ENCODE measurements at regions not wholly inside any gene's neighbourhood (a gene's known extent, or its start where the extent isn't known, plus 50 kb on each side); places are given as distances from the start of the nearest gene placed in this dataset.
A peak's percentile ranks its signal among the peaks of the same experiment; 100 is the strongest.

GRCh38 chr20:40257763-40258162 lies 431.3 kb downstream of the MAFB start:
- in situ Hi-C loops (cut with HindIII; ENCODE audit: low pct_unique_long_range_greater_than_20kb, low sequenced_read_pairs): no loop called here
- no peak for DNase-seq (ENCODE audit: low read depth, low spot score)

GRCh38 chr20:40255365-40255764 lies 433.7 kb downstream of the MAFB start:
- in situ Hi-C loops (cut with HindIII; ENCODE audit: low pct_unique_long_range_greater_than_20kb, low sequenced_read_pairs): no loop called here
- DNase-seq (ENCODE audit: low read depth, low spot score): peak; percentile 27

GRCh38 chr20:40254023-40254772 lies 434.8 kb downstream of the MAFB start:
- in situ Hi-C loops (cut with HindIII; ENCODE audit: low pct_unique_long_range_greater_than_20kb, low sequenced_read_pairs): no loop called here
- DNase-seq (ENCODE audit: low read depth, low spot score): no peak

DNA sequence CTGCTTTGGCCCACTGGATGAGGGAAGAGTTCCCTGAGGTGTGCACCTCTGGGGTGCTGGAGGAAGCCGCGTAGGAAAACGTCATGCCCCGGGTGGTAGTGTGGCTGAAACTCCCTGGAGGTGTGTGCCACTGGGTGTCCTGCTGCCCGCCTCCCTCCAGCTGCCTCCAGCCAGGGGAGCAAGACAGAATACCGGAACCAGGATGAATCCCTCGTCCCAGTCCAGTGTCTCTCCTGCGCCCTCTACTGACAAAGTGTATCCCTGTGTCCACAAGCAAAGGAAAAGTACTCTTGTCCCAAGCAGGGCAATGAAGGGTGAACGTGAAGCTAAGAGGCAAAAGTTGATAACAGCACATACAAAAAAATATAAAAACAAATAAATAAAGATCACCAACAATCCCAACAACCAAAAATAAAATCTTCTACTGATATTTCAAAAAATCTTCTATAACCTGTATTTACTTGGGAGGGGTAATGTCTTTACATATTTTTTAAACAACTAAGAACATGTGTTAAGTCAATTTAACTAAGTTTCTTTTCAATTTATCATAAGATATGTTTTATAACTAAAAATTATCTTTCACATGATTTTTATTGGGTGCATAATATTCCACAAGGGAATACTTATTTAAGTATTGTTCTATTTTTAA lies 437.6 kb downstream of the MAFB start:
- in situ Hi-C loops (cut with HindIII; ENCODE audit: low pct_unique_long_range_greater_than_20kb, low sequenced_read_pairs): no loop called here
- DNase-seq (ENCODE audit: low read depth, low spot score): peak; percentile 92

DNA sequence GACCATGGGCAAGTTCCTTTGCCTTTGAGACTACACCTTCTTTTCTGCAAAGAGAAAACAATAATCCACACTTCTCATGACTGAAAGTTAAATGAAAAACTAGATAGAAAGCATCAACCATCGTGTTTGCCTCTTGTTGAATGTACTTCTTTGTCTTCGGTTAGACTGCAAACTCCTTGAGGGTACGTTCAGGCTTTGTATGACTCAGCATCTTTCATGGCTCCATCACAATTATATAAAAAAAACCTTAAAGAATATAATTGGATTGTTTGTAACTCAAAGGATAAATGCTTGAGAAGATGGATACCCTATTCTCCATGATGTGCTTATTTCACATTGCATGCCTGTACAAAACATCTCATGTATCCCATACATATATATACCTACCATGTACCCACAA lies 439.2 kb downstream of the MAFB start:
- no peak for DNase-seq (ENCODE audit: low read depth, low spot score)
- in situ Hi-C loops (cut with HindIII; ENCODE audit: low pct_unique_long_range_greater_than_20kb, low sequenced_read_pairs): no loop called here

DNA sequence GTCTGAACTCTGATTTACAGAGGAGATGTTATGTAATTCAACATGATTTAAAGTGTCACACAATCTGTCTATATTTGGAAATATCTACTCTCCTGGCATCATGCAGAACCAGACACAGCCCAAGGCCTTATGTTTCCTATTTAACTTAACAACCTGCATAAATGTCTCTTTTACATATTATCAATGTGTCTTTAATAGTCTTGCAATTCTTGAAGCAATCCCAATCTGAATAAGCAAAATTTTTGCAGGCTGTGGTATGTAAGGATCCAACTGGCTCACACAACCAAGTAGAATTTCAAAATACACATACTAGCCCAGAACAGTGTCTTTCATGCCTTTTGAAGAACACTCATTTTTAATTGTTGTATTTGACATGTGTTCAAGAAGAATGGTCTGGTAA lies 443.2 kb downstream of the MAFB start:
- in situ Hi-C loops (cut with HindIII; ENCODE audit: low pct_unique_long_range_greater_than_20kb, low sequenced_read_pairs): no loop called here

DNA sequence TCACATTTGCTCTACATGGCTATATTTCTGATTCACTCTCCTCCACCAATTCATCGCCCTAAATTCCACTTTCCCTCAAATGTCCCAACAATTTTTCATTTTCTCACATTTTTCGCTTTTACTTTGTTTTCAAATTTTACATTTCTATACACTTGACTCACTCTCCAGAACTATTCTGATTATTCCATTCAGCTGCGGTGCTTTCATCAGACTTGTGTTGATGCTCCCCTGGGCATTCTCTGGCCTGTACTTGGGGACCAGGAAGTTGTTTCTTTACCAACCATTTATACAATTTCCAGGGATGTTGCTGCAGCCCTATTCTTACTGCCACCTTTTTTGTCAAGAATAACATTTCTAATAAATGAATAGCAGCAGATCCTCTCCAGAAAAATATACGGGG lies 444.8 kb downstream of the MAFB start:
- DNase-seq (ENCODE audit: low read depth, low spot score): no peak
- in situ Hi-C loops (cut with HindIII; ENCODE audit: low pct_unique_long_range_greater_than_20kb, low sequenced_read_pairs): no loop called here

More for the DNA sequence above, 443.2 kb downstream of the MAFB start:
- no peak for DNase-seq (ENCODE audit: low read depth, low spot score)

- in situ Hi-C loops (cut with HindIII; ENCODE audit: low pct_unique_long_range_greater_than_20kb, low sequenced_read_pairs): no loop called here
- no peak for DNase-seq (ENCODE audit: low read depth, low spot score)
Observed at GRCh38 chr20:40241596-40242343, 447.3 kb downstream of the MAFB start.

GRCh38 chr20:40238511-40238910 lies 450.5 kb downstream of the MAFB start:
- in situ Hi-C loops (cut with HindIII; ENCODE audit: low pct_unique_long_range_greater_than_20kb, low sequenced_read_pairs): no loop called here
- DNase-seq (ENCODE audit: low read depth, low spot score): no peak

GRCh38 chr20:40234593-40234992 lies 454.4 kb downstream of the MAFB start:
- in situ Hi-C loops (cut with HindIII; ENCODE audit: low pct_unique_long_range_greater_than_20kb, low sequenced_read_pairs): no loop called here
- DNase-seq (ENCODE audit: low read depth, low spot score): no peak

- in situ Hi-C loops (cut with HindIII; ENCODE audit: low pct_unique_long_range_greater_than_20kb, low sequenced_read_pairs): no loop called here
- DNase-seq (ENCODE audit: low read depth, low spot score): peak; percentile 87
Observed at GRCh38 chr20:40233406-40233805, 455.6 kb downstream of the MAFB start.

DNA sequence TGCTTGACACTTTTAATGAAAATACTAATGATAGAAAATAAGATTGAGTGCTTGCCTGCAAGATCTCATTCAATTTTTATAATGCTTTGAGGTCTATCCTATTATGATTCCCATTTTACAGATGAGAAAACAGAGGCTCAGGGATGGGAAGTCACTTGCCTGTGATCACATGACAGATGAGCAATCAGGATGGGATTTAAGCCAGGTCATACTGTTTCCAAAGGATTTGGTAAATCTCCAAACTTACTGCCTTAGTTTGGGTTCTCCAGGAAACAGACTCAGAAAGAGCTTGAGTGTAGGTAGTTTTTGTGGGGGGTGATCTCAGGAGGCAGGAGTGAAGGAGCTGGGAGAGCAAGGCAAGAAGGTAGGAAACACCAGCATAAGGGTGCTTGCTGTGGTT lies 456.3 kb downstream of the MAFB start:
- DNase-seq (ENCODE audit: low read depth, low spot score): peak; percentile 32
- in situ Hi-C loops (cut with HindIII; ENCODE audit: low pct_unique_long_range_greater_than_20kb, low sequenced_read_pairs): no loop called here

DNA sequence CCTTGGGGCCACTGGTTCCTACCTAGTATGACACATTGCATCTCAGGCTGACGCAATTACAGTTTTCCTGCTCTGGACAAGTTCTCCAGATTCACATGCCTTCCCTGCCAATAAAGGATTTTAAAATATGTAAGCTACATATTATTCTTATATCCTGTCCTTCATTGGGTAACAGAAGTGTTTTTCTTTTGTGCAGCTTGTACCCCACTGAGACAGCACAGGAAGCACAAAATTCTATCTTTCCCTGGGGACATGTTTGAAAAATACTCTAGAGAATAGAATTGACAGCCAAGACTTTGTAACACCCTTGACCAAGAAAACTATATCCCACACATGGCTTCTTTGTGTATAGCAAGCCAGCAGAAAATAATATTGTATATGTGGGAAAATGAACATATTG lies 456.8 kb downstream of the MAFB start:
- peak; percentile 73 for DNase-seq (ENCODE audit: low read depth, low spot score)
- in situ Hi-C loops (cut with HindIII; ENCODE audit: low pct_unique_long_range_greater_than_20kb, low sequenced_read_pairs): no loop called here

DNA sequence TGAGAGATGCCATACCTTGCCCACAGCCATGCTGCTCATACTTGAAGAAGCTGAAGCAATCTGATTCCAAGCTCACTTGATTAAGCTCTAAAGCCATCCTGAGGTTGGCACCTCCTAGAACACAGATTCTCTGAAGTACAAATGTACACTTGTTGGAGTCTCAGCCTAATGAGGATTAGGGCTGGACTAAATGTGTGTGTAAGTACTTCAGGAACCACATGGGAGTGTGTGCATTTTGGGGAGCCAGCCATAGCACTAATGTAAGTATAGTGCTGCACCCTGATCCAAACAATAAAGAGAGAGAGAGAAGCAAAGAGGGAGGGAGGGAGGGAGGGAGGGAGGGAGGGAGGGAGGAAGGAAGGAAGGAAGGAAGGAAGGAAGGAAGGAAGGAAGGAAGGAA lies 458.6 kb downstream of the MAFB start:
- no peak for DNase-seq (ENCODE audit: low read depth, low spot score)
- in situ Hi-C loops (cut with HindIII; ENCODE audit: low pct_unique_long_range_greater_than_20kb, low sequenced_read_pairs): no loop called here

- peak; percentile 66 for DNase-seq (ENCODE audit: low read depth, low spot score)
- in situ Hi-C loops (cut with HindIII; ENCODE audit: low pct_unique_long_range_greater_than_20kb, low sequenced_read_pairs): no loop called here
Observed at GRCh38 chr20:40225596-40225995, 463.4 kb downstream of the MAFB start.

DNA sequence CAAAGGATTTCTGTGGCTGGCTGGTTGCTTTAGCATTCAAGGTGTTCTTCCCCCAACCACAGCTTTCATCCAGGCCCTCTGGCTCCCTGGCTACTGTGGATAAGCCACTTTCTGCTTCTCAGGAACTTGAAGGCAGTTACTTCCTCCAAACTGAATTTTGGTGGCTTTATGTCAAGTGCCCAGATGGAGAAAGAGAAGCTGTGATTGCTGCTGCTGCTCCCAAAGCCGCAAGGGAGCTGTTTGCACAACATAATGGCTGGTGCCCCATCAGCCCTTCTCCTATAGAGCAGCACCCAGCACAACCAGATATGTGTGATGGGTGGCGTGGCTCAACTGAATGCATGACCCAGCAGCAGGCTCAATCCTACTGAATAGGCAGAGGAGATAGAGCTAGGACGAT lies 465.2 kb downstream of the MAFB start:
- in situ Hi-C loops (cut with HindIII; ENCODE audit: low pct_unique_long_range_greater_than_20kb, low sequenced_read_pairs): no loop called here
- DNase-seq (ENCODE audit: low read depth, low spot score): no peak

- in situ Hi-C loops (cut with HindIII; ENCODE audit: low pct_unique_long_range_greater_than_20kb, low sequenced_read_pairs): no loop called here
- DNase-seq (ENCODE audit: low read depth, low spot score): no peak
Observed at GRCh38 chr20:40218971-40219370, 470.1 kb downstream of the MAFB start.

- in situ Hi-C loops (cut with HindIII; ENCODE audit: low pct_unique_long_range_greater_than_20kb, low sequenced_read_pairs): no loop called here
- DNase-seq (ENCODE audit: low read depth, low spot score): peak; percentile 45
Observed at GRCh38 chr20:40218316-40218969, 470.6 kb downstream of the MAFB start.
